GM18519 (cell line): ENCODE measurements at regions not wholly inside any gene's neighbourhood (a gene's known extent, or its start where the extent isn't known, plus 50 kb on each side); places are given as distances from the start of the nearest gene placed in this dataset.

ENCODE experiments used
- ATAC-seq: cut with Tn5 transposase; IDR thresholded peaks from one replicate; pipeline ENCODE4 v1.9.1; 2021; ENCODE audit warnings: mild to moderate bottlenecking, moderate library complexity; ENCODE audit not compliant: unreplicated experiment, low FRiP score

- no peak for ATAC-seq
Observed at GRCh38 chr4:115720611-115721010, 607.2 kb upstream of the NDST4 start.

DNA sequence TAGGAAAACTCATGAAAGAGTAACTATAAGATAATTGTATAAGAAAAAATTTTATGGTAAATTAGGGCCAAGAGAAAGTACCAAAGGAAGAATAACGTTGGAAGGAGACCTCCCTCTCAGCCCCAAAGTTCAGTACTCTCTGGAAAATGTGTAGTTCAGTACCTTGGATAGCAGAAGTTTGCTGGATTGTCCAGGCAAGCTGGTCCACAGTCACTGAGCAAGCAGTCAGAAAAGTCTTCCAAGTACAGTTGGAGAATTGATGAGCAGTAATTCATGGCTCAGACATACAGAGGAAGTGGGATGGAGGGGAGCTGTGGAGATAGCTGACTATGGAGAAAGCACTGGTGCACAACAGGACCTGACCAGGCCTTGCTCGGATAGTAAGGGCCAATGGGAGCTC lies 598.2 kb upstream of the NDST4 start:
- no peak for ATAC-seq

DNA sequence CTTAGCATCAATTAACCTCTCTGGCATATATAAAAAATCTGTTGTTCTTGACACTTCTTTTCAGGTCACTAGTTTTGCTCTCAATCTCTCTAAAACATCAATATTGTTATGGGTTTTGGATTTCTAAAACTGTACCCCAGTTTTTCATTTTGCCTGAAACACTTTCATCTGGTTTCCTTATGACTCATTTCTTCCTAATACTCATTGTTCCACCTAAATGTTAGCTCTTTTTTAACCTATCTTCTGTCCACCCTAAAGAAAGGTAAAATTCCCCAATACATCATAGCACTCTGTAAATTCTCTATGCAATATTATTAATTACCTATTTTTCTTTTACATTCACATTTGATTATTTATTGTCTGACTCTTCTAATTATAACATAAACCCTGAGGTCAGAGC lies 575.5 kb upstream of the NDST4 start:
- ATAC-seq = no peak

- ATAC-seq = no peak
Observed at GRCh38 chr4:115687052-115687755, 573.8 kb upstream of the NDST4 start.

GRCh38 chr4:115678425-115678941 lies 565.1 kb upstream of the NDST4 start:
- no peak for ATAC-seq

DNA sequence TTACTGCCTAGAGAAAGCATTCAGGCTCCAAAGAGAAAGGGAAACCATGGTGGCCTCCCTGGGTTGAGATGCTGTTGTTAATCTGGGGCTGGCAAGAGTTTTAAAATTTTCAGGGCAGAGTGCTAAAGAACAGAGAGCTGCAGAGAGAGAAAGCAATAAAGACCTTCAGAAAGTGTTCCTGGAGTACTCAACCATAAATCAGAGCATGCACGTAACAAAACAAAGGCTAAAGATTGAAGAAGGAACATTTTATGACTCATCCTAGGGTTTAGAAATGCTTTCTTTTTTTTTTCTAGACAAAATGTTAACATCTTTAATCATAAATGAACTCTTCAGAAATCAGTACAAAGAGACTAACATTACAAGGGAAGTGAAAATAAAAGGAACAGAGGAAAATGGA lies 562.3 kb upstream of the NDST4 start:
- ATAC-seq = no peak

- no peak for ATAC-seq
Observed at GRCh38 chr4:115674485-115674884, 561.1 kb upstream of the NDST4 start.

- no peak for ATAC-seq
Observed at GRCh38 chr4:115671581-115671980, 558.2 kb upstream of the NDST4 start.

DNA sequence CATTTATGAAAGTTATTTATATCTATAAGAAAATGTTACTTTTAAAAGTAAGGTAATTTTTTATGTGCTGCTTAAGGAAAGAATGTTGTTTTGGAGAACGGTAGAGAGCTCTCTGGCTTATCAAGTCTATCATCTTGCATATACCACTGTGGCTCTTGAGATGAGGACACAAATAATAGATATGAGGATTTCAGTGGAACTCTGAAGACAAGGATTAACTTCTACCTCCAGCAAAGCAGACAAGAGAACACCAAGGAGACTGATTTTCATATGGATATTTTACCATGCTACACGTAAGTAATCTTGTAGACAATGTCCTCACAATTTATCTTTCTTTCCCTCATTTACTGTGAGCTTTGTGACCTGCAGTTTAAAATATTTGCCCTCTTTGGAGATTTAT lies 557.5 kb upstream of the NDST4 start:
- ATAC-seq = no peak

DNA sequence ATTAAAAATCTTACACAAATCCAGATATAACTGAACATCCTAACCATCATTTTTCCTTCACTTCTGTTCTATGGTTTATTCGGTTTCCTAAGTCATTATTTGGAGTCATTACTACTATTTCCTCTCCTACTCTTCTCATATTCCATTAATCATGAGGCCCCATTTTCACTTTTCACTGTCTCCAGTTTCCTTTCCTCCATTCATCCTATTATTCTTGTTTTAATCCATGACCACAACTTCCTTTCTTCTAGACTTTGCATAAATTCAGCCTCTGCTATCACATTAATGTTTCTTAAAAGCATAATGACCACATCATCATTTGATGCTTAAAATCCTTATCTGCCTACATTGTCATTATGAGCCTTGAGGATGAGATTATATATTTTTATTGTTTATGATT lies 555.0 kb upstream of the NDST4 start:
- no peak for ATAC-seq

- no peak for ATAC-seq
Observed at GRCh38 chr4:115664285-115664684, 550.9 kb upstream of the NDST4 start.

- ATAC-seq = no peak
Observed at GRCh38 chr4:115660465-115660864, 547.0 kb upstream of the NDST4 start.

DNA sequence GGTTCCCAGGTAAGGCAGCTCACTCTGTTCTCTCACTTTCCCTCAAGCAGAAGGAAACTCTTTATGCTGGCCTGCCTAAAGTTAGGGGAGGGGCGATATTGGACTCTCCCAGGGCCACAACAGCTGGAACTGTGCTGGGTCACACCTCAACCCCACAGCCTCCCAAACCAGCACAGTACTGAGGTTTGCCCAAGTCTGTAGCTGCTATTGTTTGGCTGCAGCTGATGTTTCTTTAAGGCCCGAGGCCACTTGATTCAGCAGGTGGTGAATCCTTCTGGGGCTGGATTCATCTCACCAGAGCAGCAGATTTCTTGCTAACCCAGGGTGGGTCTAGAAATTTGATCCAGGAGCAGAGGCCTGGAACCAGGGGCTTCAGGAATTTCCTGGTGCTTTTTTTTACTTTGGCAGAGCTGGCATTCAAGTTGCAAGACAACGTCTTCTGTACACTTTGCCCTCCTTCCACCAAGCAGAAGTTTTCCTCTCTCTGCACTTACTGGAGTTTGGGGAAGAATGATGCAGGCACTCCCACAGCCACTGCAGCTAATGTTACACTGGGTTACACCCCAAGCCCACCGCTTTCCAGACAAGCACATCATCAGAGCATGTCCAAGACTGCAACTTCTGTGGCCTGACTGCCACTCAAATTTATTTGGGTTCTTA lies 544.7 kb upstream of the NDST4 start:
- ATAC-seq = no peak

DNA sequence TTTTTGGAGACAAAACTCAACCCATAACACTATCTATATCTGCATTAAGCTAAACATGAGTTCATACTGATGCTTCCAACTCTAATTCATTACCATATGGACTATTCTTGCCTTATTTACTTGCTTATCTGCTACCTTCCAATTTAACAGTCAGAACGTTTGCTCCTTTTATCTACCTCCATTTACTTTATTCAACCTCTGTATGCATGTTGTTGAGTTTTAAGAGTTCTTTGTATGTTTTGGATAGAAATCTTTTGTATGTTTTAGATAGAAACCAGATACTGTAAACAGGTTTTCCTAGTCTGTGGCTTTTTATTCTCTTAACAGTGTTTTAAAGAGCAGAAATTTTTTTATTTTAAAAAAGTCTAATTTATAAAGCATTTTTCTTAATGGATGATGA lies 542.2 kb upstream of the NDST4 start:
- ATAC-seq = no peak

GRCh38 chr4:115648786-115649185 lies 535.4 kb upstream of the NDST4 start:
- ATAC-seq = no peak

GRCh38 chr4:115629270-115629669 lies 515.9 kb upstream of the NDST4 start:
- ATAC-seq = no peak

DNA sequence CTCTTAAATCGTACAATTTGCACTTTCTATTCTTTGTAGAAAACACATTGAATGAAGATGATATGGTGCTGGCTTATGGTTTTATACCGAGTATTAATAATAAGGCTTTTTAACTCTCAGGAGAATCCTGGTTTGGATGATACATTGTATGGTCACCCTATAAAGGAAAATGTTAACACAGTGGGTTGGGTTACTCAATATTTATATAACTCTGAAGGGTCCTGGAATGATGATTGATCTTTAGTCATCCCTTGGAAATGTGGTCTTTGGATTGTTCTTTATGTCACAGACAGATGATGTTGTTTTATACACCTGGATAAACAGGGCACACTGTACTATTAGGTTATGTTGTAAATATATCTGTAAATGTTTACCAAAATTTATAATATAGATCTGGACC lies 496.2 kb upstream of the NDST4 start:
- no peak for ATAC-seq

DNA sequence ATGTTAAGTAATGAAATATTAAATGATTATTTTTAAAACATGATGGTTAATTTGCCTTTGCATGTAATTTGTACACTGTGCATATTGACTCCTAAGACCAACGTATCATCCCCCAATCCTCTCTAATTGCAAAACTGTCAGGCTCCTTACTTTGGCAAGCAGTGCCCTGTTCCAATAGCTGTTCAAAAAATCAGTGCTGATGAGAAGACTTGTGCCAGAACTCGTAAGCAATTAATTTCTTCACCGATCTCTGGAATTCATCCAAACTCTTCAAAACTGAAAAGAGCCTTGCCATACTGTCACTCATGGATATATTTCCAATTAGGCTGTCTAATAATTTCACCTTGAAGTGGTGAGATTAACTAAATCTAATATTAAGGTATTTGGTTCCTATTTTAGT lies 493.9 kb upstream of the NDST4 start:
- no peak for ATAC-seq

GRCh38 chr4:115596265-115597001 lies 483.0 kb upstream of the NDST4 start:
- ATAC-seq = no peak

GRCh38 chr4:115580901-115581300 lies 467.5 kb upstream of the NDST4 start:
- ATAC-seq = no peak

- no peak for ATAC-seq
Observed at GRCh38 chr4:115575851-115576250, 462.4 kb upstream of the NDST4 start.

DNA sequence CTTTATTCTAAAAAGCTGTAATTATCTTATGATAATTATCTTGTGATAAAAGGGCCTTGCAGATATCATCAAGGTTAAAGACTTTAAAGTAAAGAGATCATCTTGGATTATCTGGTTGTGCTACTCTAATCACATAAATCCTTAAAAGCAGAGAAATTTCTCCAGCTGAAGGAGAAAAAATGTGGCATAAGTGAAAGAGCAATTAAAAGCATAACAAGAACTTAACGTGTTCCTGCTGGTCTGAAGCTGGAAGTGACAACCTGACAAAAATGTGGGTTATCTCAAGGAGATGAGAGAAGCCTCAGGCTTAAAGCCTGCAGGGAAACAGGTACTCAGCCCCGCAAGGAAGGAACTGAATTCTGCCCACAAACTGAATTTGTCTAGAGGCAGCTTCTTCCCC lies 449.1 kb upstream of the NDST4 start:
- no peak for ATAC-seq
